COLO668 (cell line): ENCODE measurements at regions not wholly inside any gene's neighbourhood (a gene's known extent, or its start where the extent isn't known, plus 50 kb on each side); places are given as distances from the start of the nearest gene placed in this dataset.
"Not testable (repeated sequence)": the region's sequence is repeated elsewhere in the genome, so short reads cannot be mapped to it uniquely, and the experiment has no call there.

Experiments
- DNase-seq: peaks from one replicate; lab custom pipeline; 2025; ENCODE audit not compliant: unreplicated experiment; lab: John Stamatoyannopoulos, UW

DNA sequence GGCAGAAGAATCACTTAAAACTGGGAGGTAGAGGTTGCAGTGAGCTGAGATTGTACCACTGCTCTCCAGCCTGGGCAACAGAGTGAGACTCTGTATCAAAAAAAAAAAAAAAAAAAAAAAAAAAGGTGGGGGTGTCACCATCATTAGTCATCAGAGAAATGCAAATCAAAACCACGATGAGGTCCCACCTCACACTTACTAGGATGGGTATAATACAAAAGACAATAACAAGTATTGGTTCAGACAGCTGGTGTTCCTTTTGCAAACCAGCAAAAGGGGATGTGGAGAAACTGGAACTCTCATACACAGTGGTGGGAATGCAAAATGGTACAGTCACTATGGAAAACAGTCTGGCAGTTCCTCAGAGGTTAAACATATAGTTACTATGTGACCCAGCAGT lies 78.7 kb upstream of the TSC22D2 start:
- no peak for DNase-seq

- DNase-seq: no peak
Measured at GRCh38 chr3:150328654-150329040, 79.5 kb upstream of the TSC22D2 start.

DNA sequence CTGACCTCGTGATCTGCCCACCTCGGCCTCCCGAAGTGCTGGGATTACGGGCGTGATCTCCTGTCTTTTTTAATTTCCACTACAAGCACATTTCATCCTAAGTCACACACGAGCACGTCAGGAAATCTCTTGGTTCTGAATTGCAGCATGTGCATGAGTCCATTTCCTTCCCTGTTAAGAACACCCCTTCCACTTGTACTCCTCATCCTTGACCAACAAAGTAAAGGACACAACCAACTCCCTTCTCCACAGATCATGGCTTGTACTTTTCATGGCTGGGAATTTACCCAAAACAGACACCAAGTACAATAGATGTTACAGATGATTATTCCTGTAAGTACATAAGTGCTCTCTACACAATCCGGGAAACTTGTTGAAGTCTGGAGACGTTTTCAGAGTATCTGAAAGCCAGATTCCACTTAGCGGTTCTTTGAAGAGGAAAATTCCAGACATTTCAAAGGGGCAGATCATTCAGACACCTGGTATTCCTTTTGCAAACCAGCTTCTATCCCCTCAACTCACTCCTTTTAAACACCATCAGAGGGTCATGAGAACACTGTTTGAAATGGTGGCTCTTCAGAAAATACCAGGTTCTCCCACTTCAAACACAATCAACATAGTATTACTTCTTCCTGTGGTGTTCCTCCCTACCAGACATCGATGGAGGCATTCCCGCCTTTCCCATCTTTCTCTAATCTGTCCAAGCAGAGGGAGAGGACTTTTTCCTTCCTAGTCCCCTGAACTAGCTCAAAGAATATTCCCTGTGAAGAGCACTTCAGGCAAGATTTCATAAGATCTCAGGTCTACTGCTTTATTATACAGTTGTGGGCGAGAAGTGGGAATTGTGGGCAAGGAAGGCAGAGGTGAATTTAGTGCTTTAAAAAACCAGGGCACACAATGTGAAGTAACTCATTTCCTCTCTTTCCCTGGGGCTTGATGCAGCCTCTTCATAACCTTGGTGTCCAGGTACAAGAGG lies 80.1 kb upstream of the TSC22D2 start:
- no peak for DNase-seq

GRCh38 chr3:150324788-150325187 lies 83.3 kb upstream of the TSC22D2 start:
- no peak for DNase-seq

GRCh38 chr3:150324245-150324644 lies 83.9 kb upstream of the TSC22D2 start:
- DNase-seq: no peak

- DNase-seq: no peak
Measured at GRCh38 chr3:150323770-150324169, 84.3 kb upstream of the TSC22D2 start.

GRCh38 chr3:150323091-150323490 lies 85.0 kb upstream of the TSC22D2 start:
- DNase-seq: not testable (repeated sequence)

DNA sequence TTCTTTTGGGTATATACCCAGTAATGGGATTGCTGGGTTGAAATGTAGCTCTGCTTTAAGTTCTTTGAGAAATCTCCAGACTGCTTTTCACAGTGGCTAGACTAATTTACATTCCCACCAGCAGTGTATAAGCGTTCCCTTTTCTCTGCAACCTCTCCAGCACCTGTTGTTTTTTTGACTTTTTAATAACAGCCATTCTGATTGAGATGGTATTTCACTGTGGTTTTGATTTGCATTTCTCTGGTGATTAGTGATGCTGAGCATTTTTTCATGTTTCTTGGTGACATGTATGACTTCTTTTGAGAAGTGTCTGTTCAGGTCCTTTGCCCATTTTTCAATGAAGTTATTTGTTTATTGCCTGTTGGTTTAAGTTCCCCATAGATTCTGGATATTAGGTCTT lies 87.1 kb upstream of the TSC22D2 start:
- not testable (repeated sequence) for DNase-seq

- no peak for DNase-seq
Measured at GRCh38 chr3:150319900-150320299, 88.2 kb upstream of the TSC22D2 start.

DNA sequence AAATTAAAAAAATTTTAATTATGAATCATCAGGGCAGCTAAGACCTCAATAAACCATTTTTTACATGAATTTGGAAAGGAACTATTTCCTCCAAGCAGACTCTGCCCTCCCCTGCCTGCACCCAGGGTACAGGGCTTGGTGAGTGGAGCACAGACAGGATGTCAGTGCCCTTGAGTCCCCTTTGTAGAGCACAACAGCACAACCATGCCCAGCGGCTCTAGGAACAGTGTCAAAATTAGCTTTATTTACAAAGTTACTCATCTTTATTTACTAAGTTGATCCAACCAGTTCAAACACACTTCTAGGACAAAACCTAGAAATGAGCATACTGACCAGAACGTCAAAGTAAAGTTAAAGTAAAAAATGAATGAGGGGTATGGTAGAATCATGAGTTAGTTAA lies 90.6 kb upstream of the TSC22D2 start:
- peak; percentile 4 for DNase-seq

- no peak for DNase-seq
Measured at GRCh38 chr3:150315721-150316120, 92.4 kb upstream of the TSC22D2 start.

DNA sequence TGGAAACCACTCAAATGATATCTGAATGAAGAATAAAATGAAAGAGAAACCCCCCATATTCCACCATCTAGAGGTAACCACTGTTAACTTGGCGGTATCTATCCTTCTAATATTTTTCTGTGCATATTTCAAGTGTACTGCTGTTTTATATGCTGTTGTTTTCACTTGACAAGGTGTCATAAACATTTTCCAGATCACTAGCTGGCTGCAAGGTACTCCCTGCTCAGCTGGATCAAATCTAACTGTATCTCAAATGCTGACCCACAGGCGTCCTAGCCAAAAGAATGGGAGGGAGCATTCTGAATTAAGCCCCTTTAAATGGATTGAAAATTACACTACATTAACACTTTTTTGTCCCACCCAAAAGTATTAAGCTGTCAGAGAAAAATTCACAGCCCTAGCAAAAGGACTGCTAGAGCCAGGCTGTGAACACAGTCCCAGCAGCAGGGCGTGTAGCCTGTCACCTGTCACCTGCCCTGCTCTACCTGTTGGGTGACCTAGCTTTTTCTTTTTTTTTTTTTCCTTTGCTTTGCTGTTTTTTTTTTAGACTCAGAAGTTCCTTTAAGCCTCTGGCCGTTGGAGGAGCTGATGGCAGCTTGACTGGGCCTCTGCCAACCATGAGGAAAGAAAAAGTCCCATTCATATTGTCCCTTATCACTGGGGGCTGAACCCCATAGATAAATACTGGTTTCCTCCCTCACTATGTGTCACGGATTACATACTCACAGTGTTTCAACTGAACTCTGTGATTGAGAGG lies 93.7 kb upstream of the TSC22D2 start:
- DNase-seq: no peak

- DNase-seq: no peak
Measured at GRCh38 chr3:150312018-150312657, 96.0 kb upstream of the TSC22D2 start.

DNA sequence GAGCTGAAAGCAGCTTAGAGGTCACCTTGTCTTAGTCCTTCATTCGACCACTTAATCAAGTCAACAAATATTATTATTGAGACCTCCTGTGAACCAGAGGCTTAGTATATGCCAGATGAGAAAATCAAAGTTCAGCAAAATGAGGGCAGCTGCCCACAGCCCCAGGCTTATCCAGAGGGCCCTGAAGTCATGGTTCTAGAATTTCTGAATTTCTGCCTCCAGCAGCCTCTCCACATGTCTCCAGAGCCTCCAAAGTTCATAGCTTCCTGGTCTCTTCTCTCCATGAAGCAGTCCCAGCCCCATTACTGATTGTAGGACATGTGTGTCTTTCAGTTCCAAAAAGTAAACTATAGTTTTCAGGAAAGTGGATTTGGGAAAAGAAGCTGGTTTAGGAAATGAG lies 96.9 kb upstream of the TSC22D2 start:
- DNase-seq: no peak

- DNase-seq: no peak
Measured at GRCh38 chr3:150309557-150309956, 98.5 kb upstream of the TSC22D2 start.

GRCh38 chr3:150309257-150309542 lies 98.9 kb upstream of the TSC22D2 start:
- no peak for DNase-seq

- no peak for DNase-seq
Measured at GRCh38 chr3:150308481-150309256, 99.4 kb upstream of the TSC22D2 start.

GRCh38 chr3:150308037-150308319 lies 100.1 kb upstream of the TSC22D2 start:
- DNase-seq: no peak

DNA sequence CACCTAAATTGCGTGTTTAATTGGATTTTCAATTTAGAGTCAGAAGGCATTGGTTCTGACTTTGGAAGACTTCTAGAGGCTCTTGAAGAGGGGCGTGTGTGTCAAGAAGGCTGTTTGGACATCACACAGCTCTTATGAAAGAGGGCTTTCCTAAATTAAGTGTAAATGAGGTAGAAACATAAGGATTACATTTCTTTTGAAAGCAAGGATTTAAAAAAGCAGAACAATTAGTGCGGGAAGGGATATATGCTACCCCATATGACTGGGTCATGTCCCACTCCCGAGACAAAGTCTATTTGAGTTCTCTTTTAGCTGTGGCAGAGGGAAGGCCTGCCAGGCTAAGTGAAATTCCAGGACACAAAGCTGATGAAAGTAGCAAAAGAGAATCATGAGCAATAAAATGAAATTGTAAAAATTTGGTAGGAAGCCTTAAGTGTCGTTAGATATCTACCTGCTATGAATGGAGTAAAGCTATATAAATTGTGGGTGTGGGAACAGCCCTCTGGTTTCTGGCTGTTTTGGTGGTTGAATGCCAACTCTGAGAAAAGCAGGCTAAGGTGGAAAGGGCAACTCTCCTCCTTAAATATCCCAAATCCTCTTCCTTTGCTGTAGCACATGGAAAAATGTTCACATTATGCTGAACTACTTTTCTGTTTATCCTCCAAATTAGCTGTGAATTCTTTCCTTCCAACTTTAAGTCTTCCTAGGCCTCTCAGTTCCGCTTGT lies 100.6 kb upstream of the TSC22D2 start:
- DNase-seq: no peak

- no peak for DNase-seq
Measured at GRCh38 chr3:150306906-150307305, 101.2 kb upstream of the TSC22D2 start.

DNA sequence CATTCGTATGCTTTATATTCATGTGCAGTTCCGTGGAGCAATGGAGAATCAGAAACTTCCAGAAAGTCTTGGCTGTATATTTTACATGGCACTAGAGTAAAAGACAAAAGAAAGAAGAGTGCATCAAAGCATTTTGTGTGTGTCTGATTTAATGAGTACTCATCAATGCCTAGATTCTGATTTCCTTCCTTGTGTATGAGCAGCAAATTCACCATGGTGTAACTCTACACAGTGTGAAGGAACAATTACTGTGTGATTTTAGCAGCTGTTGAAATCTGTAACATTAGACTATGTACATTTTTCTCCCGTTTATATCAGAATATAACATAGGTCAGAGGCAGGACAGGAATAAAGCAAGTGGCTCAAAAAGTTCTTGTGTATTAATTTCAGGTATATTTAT lies 102.0 kb upstream of the TSC22D2 start:
- no peak for DNase-seq
